NB4 (cell line): ENCODE measurements at regions not wholly inside any gene's neighbourhood (a gene's known extent, or its start where the extent isn't known, plus 50 kb on each side); places are given as distances from the start of the nearest gene placed in this dataset.

Experiments
- POLR2A ChIP-seq: IDR thresholded peaks from 2 replicates; pipeline ENCODE4 v1.6.1; 2011; ENCODE audit warnings: mild to moderate bottlenecking; ENCODE audit not compliant: insufficient read length; ENCODE audit errors: extremely low read depth
- TF ChIP-seq, protein P1 (sequence below): IDR thresholded peaks from one replicate; pipeline ENCODE4 v1.5.1; 2012; ENCODE audit warnings: low read depth, low read length

DNA sequence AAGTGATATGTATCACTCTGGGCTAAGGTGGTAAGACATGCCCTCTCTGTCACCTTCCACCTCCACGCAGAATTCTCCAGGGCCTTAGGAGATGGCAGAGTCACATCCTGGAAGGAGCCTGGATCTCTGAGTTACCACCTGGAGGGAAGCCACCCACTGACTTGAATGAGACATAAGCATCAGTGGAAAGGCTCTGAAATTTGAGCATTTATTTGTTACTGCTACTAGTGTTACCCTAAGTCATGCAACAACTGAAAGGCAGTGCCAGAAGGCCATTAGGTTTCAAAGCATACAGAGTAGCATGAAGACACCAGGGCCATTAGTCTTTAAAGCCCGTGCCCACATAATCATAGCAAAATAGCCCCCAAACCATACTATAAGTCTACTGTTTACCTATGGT is 230.3 kb upstream of the IRF2BP2 start:
- TF ChIP-seq POLR2A: no peak
- TF ChIP-seq, protein P1, sequence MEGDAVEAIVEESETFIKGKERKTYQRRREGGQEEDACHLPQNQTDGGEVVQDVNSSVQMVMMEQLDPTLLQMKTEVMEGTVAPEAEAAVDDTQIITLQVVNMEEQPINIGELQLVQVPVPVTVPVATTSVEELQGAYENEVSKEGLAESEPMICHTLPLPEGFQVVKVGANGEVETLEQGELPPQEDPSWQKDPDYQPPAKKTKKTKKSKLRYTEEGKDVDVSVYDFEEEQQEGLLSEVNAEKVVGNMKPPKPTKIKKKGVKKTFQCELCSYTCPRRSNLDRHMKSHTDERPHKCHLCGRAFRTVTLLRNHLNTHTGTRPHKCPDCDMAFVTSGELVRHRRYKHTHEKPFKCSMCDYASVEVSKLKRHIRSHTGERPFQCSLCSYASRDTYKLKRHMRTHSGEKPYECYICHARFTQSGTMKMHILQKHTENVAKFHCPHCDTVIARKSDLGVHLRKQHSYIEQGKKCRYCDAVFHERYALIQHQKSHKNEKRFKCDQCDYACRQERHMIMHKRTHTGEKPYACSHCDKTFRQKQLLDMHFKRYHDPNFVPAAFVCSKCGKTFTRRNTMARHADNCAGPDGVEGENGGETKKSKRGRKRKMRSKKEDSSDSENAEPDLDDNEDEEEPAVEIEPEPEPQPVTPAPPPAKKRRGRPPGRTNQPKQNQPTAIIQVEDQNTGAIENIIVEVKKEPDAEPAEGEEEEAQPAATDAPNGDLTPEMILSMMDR: no peak
